Activated CD4-positive, alpha-beta T cell treated with anti-CD3 and anti-CD28 coated beads for 4 hours (primary cell): ENCODE measurements at regions not wholly inside any gene's neighbourhood (a gene's known extent, or its start where the extent isn't known, plus 50 kb on each side); places are given as distances from the start of the nearest gene placed in this dataset.

ENCODE experiments used
- DNase-seq, 2 donors: peaks; one replicate each; pipeline ENCODE4 v3.0.0-alpha.2; 2020

DNA sequence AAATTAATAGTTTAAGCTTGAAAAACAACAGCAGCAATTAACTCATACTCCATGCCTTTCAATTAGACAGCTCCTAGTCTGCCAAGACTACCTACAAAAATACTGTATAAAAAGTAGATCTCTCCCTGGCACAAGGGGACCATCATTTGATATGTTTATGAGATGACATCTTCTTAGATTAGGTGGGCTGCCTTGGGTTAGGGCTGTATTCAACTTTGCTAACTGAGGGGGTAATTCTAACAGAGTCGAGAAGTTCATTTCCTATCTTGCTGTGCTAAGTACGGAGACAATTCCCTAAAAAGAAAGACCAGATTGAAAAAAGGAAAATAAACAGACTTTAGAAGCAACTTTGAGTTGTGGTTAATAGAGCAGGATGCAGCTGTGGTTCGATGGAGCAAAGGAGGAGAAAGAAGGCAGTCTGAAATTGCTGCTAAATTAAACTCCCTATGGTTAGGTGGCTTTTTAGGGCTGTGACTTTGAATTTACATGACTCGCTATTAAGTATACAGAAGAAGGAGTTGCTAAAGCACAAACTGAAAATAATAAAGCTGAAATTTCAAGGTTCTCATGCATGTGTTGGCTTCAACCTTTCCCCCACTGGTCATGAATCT is 75.4 kb downstream of the CDC7 start:
- DNase-seq: no peak

DNA sequence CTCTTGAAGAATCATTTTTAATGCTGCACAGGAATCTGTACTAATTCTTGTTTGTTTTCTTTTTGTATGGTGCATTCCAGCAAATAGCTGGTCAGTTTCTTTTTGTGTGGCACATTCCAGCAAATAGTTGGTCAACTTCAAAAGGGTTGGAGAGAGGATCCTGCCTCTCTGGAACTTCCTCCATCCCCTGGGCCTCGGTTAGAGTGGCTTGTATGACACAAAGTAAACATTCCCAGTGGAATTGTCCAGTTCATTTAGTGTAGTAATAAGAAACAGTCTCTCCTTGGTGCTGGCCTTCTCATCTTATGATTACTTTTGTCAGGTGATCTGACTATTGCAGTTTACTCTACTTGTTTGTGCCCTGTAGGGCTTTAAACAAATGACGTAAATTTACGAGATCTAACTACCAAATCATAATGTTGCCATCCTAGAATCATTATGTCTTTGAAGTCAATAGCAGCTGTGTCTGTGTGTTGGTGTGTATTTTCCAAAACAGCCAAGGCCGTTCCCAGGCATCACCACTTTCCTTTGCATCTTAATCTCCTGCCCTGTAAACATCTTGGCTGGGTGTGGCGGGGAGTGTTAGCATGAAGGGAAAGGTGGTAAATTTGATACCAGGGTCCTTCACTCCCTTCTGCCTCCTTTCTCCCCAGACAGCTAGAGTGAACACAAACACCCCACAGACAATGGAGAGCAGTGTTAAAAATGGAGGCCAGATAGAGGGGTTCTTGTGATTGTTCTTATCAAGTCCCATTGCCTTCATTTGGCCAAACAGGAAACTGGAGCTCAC is 77.9 kb downstream of the CDC7 start:
- no peak for DNase-seq

DNA sequence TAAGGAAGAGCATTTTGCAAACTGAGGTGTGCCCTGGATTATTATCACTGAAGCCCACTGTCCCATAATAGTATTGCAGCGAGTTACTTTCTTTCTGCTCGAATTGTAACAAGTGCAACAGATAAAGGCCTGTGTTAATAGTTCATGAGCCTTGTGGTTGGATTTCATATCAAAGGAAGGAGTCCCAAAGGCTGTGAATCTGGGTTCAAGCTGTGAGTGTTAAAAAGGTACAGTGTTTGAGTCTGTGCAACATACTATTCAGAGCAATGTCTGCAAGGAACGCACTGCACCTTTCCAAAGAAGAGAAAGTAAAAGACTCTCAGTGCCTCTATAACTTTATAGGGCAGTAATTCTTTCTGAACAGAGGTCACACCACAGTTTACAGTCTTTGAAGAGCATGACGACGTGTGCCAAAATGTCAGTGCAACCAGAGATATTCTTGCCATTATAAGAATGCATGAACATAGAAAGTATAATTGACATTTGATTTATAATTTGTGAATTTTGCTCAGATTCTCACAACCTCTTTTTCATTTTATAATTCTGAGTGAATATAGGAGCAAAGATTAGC is 79.1 kb downstream of the CDC7 start:
- DNase-seq: no peak

DNA sequence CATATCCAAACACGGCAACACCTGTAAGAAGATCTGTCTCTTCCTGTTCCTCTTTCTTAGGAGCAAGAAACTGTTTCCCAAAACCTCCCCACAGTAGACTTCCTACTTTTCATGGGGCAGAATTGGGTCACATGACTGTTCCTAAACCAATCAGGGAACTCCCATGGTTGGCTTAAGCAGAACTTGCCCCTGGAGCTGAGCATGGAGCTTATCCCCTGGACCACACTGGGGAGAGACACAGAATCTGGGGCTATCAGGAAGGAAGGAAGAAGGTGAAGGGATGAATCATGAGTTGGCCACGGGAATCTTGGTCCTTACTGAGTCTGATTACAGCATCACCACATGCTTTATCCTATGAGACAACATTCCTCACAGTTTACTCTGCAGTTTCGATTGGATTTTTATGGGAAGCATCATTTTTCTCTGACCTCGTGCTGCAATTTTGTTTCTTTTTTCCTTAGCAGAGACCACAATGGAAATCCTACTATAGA is 81.8 kb downstream of the CDC7 start:
- DNase-seq: no peak

DNA sequence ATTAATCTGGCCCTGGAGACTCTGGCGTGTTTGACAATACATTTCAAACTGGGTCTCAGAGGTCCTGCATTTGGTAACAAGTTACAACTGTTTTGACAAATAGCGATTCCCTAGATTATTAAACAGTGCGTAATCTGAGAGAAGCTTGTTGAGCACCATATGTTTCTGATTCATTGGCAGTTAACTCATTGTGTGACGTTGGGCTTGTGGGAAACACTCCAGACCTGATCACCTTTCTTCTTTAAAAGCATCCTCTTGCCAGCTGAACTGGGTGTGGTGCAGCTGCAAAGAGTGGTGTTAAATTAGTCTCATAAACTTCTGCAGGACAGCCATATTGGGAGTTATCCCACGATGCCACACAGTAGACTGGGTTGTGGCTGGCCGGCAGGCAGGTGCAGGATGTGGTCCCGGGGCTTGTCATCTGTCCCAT is 82.7 kb downstream of the CDC7 start:
- no peak for DNase-seq

DNA sequence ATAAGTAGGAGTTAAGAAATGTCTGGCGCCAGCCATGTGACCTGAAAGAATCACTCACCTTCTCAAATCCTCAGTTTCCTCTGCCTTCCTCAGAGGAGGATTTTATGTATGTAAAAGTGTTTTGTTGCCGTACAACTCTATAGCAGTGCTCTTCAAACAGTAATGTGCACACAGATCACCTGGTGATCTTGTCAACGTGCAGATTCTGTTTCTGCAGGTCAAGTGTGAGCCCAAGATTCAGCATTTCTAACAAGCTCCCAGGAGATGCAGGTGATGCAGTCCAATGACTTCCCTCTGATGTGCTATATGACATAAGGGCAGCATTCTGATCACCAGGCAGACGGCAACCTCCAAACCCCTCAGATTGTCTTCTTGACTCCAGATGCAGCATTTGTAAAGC is 83.7 kb downstream of the CDC7 start:
- DNase-seq: no peak

DNA sequence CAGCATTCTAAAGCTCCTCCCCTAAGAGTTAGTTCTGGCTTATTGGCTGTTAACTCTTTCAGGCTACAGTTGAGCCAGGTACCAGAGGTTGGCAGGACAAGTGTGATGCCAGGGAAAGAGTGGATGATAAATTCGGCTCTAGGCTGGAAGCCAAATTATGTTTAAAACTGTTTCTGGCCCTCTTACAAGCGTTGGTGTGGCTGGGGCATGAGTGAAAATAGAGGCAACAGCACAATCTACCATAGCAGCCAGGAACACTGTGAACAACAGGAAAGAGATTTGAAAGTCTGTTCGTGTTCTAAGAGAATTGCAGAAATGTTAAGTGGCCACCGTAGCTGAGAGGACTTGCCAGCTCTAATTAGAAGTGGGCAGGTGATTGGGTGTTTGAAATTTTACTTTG is 84.2 kb downstream of the CDC7 start:
- DNase-seq: no peak

DNA sequence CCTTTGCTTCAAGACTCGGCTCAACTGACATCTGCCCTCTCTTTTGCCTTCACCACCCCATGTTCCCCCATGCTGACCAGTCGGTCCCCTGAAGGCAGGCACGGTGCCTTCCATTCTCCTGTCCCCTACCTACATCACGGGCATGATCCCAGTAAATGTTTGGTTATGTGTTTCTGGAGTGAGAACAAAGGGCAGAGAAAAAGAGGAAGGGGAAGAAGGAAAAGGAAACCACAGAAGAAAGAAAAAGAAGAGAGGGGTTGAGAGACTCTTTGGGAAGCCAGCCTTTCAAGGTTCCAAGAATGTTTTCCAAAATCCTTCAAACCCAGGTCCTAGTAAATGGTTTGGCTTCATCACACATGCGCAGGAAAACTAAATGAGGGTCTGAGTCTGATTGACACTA is 84.9 kb downstream of the CDC7 start:
- no peak for DNase-seq

DNA sequence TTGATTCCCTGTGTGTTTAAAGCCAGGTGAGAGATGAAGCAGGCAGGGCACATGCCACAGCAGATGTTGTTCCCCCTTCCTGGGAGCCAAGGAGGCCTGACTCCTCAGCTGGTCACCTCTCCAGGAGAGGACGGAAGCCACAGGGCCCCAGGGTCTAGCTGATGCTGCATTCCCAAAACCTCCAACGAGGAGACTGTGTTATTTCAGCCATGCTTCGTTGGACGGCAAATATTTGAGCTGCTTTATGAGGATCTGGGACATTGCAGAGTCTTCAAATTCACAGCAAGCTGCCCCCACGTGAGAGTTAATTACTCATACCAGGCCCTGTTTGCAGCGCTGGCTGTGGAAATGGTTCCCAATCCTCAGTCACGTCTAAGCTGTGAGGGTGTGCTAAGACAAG is 85.3 kb downstream of the CDC7 start:
- DNase-seq: no peak

DNA sequence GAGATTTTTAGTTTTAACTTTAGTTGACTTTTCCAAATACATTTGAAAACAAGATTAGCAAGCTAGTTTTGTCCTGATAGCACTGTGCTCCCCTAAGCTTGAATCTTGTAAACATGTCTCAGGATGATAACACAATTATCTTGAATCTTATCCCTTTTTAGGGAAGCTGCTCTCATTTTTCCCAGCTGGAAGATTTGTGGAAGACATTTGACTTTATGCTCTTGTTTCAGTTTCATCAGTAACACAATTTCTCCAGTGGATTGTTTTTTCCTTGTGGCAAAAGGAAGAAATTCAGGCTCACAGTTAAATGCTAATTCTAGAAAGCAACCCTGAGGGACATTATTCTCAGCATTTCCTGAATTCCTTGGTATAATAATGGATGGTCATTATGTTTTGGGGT is 88.8 kb downstream of the CDC7 start:
- DNase-seq: no peak

DNA sequence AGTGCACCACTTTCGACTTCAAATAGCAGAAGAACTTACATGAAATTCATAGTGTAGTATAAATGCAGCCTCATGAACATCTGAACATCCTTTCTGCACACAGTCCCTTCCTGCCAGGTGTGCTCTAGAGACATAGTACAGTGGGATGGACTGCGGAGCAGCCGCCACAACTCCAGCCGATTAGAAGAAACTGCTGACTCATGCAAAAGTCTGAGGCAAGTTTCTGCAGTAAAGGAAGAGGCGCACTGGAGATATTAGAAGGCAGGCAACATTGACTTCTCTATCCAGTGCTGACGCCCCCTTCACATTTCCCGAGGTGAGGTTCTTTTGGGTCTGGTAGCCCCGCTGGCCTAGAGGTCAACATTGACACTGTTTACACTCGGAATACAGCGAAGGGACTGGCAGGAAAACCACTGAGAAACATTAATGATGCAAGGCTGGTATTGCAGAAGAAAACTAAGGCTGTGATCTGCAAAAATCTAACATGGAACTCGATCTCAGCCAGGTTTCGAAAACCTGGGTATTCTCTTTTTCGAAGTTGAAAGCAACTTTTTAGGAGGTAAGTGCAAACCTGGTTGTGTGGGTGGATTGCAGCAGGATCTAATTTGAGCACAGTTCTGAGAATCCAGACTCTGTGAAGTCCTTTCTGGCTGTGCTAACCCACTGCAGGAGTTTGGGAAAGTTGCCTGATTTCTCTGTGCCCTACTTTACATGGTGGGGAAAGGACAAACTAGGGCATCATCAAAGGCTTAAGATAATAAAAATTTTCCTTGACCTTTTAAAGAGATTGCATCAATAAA is 90.7 kb downstream of the CDC7 start:
- DNase-seq: peak; percentile 13 to 18

DNA sequence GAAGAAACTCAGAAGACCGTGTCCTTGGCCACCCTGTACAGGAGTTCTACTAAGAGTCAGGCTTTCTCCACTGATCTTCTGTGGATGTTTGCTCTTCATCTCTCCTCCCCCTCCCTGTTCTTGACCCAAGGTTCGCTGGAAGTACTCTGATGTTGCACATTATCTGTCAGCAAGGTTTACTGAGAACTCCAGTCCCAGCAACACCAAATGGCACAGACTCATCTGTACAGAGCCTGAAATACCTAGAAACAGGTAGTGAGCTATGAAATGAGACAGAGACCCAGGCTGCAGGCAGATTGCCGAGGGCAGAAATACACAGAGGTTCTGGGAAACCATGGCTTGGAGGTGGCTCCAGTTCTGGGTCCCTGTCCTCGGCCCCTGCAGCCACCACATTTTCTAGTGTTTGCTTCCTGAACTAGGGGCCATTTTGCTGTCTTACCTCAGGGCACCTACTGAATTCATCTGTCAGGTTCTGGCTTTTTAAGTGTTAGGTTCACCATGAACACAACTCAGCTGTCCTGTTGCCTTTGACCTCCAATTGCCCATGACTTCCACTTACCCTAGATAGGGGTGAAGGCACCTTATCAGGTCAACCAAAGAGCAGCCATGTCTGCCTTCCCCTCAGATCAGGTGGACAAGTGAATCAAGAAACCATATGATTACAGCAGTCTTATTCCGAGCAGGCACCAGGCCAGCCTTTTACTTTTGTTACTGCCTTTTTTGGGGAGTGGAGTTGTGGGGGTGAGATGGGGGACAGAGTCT is 92.2 kb downstream of the CDC7 start:
- no peak for DNase-seq

DNA sequence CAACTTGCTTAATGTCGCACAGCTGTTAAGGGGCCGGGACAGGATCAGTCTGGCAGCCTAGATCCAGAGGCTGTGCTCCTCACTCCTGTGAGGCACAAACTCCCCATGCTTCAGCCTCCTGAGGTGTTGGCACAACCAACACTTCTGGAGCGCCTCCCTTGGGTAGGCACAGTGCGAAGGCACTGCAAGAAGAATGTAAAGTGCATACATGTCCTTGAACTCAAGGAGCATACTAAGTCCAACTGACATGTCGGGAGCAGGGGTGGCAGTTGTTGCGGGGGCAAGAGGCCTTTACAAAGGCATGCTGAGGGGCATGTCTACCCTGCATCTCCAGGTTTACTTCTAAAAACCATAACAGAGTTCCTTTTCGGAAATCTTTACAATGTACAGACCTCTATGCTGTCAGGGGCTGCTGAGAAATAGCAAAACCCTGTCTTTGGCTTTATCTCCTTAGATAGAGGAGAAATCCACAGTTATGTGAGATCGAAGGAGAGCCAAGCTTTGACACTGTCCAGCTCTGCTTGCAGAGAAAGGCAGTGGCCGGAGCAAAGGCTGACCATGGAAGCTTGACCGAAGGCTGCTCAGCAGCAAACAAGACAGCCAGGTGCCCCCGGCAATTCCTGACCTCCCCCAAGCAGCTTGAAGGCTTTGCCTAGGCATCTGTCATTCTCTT is 93.9 kb downstream of the CDC7 start:
- no peak for DNase-seq

DNA sequence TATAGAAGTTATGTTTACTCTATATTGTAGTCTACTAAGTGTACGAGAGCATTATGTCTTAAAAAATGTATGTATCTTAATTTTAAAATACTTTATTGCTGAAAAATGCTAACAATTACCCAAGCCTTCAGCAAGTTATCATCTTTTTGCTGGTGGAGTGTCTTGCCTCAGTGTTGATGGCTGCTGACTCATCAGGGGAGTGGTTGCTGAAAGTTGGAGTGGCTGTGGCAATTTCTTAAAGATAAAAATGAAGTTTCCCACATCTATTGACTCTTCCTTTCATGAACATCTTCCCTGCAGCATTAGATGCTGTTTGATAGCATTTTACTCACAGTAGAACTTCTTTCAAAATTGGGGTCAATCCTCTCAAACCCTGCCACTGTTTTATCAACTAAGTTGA is 95.8 kb downstream of the CDC7 start:
- DNase-seq: no peak

DNA sequence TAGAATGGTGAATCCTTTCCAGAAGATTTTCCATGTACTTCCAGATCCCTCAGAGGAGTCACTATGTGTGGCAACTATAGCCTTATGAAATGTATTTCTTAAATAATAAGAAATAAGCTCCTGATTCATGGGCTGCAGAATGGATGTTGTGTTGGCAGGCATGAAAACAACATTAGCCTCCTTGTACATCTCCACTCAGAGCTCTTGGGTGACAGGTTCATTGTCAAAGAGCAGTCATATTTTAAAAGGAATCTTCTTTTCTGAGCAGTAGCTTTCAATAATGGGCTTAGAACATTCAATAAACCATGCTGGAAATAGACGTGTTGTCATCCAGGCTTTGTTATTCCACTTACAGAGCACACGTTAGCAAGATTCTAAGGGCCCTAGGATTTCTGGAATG is 96.6 kb downstream of the CDC7 start:
- DNase-seq: no peak

DNA sequence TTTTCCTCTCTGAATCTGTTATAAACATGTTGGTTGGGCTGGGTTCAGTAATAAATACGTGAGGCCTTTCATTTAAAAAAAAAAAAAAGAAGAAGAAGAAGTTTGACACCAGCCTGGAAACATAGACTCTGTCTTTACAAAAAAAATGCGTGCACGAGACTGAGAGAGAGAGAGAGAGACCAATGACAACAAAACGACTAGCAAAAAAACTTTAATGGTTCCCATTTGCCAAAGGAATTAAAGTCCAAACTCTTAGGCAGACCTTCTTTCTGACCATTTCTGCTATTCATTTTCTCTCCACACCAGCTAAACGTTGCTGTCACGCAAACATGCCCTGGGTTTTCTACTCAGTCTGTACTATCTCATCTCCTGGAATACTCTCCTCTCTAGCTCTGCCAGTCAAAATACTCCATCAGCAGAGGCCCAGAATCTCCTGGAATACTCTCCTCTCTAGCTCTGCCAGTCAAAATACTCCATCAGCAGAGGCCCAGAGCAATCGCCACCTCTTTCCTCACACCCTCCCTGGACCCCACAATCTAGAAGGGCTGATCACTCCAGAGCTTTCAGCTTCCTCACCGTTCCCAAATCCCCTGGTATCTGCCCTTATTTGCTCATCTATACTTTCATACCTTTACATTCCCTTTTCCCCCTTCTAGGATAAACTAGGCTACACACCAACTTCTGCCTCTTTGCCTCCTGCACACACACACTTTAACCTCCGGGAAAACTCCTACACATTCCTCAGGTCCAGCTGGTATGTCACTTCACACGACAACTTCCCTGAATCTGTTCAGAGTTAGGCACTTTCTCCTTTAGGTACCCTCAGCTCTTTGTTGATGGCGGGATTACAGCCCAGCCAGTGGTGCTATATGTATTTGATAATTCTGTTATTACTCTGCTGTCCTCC is 100.0 kb downstream of the CDC7 start:
- DNase-seq: no peak

DNA sequence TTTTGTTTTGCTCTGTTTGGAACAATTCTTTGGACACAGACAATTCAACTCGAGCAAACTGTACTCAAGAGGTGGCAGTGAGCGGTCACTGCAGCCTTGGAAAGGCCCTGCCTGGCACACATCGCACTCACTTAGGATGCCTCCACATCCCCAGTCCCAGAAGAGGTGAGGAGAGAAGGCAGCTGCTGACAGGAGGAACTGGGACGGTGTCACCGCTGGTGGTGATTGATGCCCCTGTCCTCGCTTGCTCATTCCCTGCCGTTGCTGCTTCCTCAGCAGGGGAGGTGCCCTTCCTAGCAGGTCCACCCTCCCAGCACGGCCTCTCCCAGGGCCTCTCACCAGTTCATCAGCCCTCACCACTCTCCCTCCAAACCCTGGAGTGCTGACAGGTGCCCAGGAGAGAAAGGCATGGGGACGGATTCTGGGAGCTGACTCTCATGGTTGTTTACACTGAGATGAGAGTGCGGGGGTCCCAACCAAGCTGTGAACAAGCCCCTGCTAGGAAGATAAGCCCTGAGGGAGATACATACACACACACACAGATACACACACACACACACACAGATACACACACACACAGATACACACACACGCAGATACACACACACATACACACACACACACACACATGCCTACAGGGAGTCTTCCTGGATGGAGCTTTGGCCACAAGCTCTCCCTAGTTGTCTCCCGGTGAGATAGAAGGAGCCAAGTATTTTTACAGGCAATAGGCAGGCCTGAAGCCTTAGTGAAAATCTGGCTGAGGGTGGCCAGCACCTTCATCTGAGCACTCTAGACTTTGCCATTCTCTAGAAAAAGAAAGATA is 101.1 kb downstream of the CDC7 start:
- no peak for DNase-seq

DNA sequence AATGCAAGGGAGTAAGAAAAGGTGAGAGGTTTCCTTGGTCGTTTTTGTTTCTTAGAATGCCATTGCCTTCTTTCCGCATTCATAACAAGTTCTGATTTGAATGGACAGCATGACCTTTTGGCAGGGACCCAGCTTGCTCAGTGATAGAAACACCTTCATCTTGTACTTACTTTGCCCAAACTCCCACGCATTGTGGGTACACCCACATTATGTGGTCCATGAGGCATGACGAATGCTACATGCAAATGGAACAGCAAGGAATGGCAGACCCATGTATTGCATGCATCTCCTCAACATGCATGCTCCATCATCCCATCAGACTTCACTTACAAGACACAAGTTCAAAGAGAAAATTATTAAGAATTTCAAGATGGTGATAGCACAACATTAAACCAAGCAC is 102.8 kb downstream of the CDC7 start:
- DNase-seq: peak; percentile 8 to 20

DNA sequence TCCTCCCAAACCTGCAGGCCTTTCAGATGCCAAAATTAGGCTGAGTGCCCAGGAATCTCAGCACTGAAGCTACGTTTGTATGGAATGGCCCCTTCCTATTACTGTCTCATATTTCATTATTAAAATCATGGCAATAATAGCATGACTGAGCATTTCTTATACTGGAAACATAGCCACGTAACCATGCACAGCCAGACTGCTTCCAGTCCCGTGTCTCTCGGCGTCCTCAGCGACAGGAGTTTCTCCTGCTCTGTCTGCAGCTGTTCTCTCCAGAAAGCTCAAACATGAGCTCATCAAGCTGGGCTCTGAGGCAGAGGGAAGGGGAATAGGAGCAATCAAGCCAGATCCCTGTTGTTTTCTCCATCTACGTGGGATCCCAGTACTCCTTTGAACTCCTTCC is 104.0 kb downstream of the CDC7 start:
- no peak for DNase-seq

DNA sequence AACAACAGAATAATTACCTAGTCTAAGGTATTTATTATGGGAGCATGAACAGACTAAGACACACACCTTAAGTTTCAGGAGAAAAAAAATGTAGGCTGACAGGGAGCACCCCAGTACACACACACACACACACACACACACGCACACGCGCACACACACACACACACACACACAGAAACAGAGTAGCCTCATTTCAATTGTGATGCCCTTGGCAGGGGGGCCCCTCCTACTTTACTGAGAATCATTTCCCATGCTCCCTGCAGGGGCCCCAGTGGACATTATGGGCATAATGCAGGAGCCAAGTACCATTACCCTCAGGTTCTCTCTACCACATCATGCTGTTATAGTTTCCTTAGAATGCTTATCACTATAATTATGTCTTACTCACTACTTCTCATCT is 104.9 kb downstream of the CDC7 start:
- DNase-seq: no peak
